ENCODE measurements at regions not wholly inside any gene's neighbourhood (a gene's known extent, or its start where the extent isn't known, plus 50 kb on each side); places are given as distances from the start of the nearest gene placed in this dataset.

GRCh38 chr21:23247334-23247733 lies 2249.1 kb downstream of the NCAM2 start:
- no peak for DNase-seq

- no peak for DNase-seq
Observed at GRCh38 chr21:23245255-23245654, 2247.0 kb downstream of the NCAM2 start.

- no peak for DNase-seq
Observed at GRCh38 chr21:23223882-23224281, 2225.7 kb downstream of the NCAM2 start.

GRCh38 chr21:23218667-23219066 lies 2220.5 kb downstream of the NCAM2 start:
- DNase-seq, result no peak

GRCh38 chr21:23217597-23217996 lies 2219.4 kb downstream of the NCAM2 start:
- DNase-seq, result no peak

- DNase-seq, result no peak
Observed at GRCh38 chr21:23215261-23215660, 2217.1 kb downstream of the NCAM2 start.
